NCI-H2081 (cell line): ENCODE measurements at regions not wholly inside any gene's neighbourhood (a gene's known extent, or its start where the extent isn't known, plus 50 kb on each side); places are given as distances from the start of the nearest gene placed in this dataset.
"Not testable (repeated sequence)": the region's sequence is repeated elsewhere in the genome, so short reads cannot be mapped to it uniquely, and the experiment has no call there.

Experiments used
- DNase-seq, 2 experiments: peaks; one replicate each; lab custom pipeline; 2025; lab: John Stamatoyannopoulos, UW

- DNase-seq, result no peak
Measured at GRCh38 chr1:244297087-244297486, 154.6 kb downstream of the ADSS2 start.

GRCh38 chr1:244297616-244298015 lies 154.1 kb downstream of the ADSS2 start:
- DNase-seq, result no peak

- not testable (repeated sequence) for DNase-seq
Measured at GRCh38 chr1:244300029-244300375, 151.7 kb downstream of the ADSS2 start.

- no peak for DNase-seq
Measured at GRCh38 chr1:244301595-244302130, 150.0 kb downstream of the ADSS2 start.

- DNase-seq, result no peak
Measured at GRCh38 chr1:244302876-244303609, 148.7 kb downstream of the ADSS2 start.

GRCh38 chr1:244303610-244303969 lies 148.1 kb downstream of the ADSS2 start:
- no peak for DNase-seq

- no peak for DNase-seq
Measured at GRCh38 chr1:244304156-244304555, 147.6 kb downstream of the ADSS2 start.

GRCh38 chr1:244304656-244305055 lies 147.1 kb downstream of the ADSS2 start:
- DNase-seq, result no peak

GRCh38 chr1:244305776-244306341 lies 145.8 kb downstream of the ADSS2 start:
- DNase-seq, result no peak

- no peak for DNase-seq
Measured at GRCh38 chr1:244306544-244306943, 145.2 kb downstream of the ADSS2 start.

GRCh38 chr1:244309191-244309590 lies 142.5 kb downstream of the ADSS2 start:
- not testable (repeated sequence) for DNase-seq

GRCh38 chr1:244311784-244312532 lies 139.8 kb downstream of the ADSS2 start:
- DNase-seq, result no peak

- DNase-seq, result no peak
Measured at GRCh38 chr1:244313346-244313745, 138.4 kb downstream of the ADSS2 start.

GRCh38 chr1:244314921-244315559 lies 136.7 kb downstream of the ADSS2 start:
- no peak for DNase-seq

GRCh38 chr1:244315996-244316395 lies 135.7 kb downstream of the ADSS2 start:
- no peak for DNase-seq

- DNase-seq, result no peak
Measured at GRCh38 chr1:244316407-244316806, 135.3 kb downstream of the ADSS2 start.

- no peak for DNase-seq
Measured at GRCh38 chr1:244316986-244317655, 134.6 kb downstream of the ADSS2 start.

GRCh38 chr1:244318078-244318477 lies 133.6 kb downstream of the ADSS2 start:
- DNase-seq, result no peak

GRCh38 chr1:244318512-244318911 lies 133.2 kb downstream of the ADSS2 start:
- no peak for DNase-seq

- DNase-seq, result no peak
Measured at GRCh38 chr1:244319283-244320132, 132.2 kb downstream of the ADSS2 start.

- no peak for DNase-seq
Measured at GRCh38 chr1:244322181-244322580, 129.5 kb downstream of the ADSS2 start.
